H9 (cell line): ENCODE measurements at regions not wholly inside any gene's neighbourhood (a gene's known extent, or its start where the extent isn't known, plus 50 kb on each side); places are given as distances from the start of the nearest gene placed in this dataset.

ENCODE experiments used
- DNase-seq: peaks from one replicate; pipeline ENCODE4 v3.0.0-alpha.2; 2017
- H2AFZ ChIP-seq: one replicate; pipeline ENCODE4 v1.6.1; 2013; ENCODE audit warnings: mild to moderate bottlenecking, low read length, control low read depth, moderate library complexity
- H2AK5ac ChIP-seq: 2 replicates; pipeline ENCODE4 v1.6.1; 2013; ENCODE audit warnings: low read length, control low read depth, mixed read lengths; ENCODE audit not compliant: insufficient read length
- H2BK120ac ChIP-seq: one replicate; pipeline ENCODE4 v1.6.1; 2013; ENCODE audit warnings: low read depth, mild to moderate bottlenecking, low read length, control low read depth, inconsistent platforms; ENCODE audit not compliant: poor library complexity, severe bottlenecking
- H2BK12ac ChIP-seq: 2 replicates; pipeline ENCODE4 v1.6.1; 2013; ENCODE audit warnings: low read length, control low read depth, mixed read lengths, low read depth; ENCODE audit not compliant: insufficient read length
- H2BK15ac ChIP-seq: 2 replicates; pipeline ENCODE4 v1.6.1; 2013; ENCODE audit warnings: low read depth, low read length, control low read depth
- H2BK20ac ChIP-seq: one replicate; pipeline ENCODE4 v1.6.1; 2013; ENCODE audit warnings: low read depth, mild to moderate bottlenecking, low read length, control low read depth, inconsistent platforms; ENCODE audit not compliant: poor library complexity, severe bottlenecking
- H2BK5ac ChIP-seq: 2 replicates; pipeline ENCODE4 v1.6.1; 2013; ENCODE audit warnings: low read length, control low read depth, mixed read lengths; ENCODE audit not compliant: insufficient read length
- H3K14ac ChIP-seq: 2 replicates; pipeline ENCODE4 v1.6.1; 2013; ENCODE audit warnings: low read length, control low read depth; ENCODE audit not compliant: insufficient read depth
- H3K18ac ChIP-seq: 2 replicates; pipeline ENCODE4 v1.6.1; 2013; ENCODE audit warnings: low read depth, mild to moderate bottlenecking, mixed read lengths, low read length, control low read depth; ENCODE audit not compliant: insufficient read length
- H3K23ac ChIP-seq: 2 replicates; pipeline ENCODE4 v1.6.1; 2013; ENCODE audit warnings: low read length, control low read depth, mixed read lengths, low read depth; ENCODE audit not compliant: insufficient read length
- H3K23me2 ChIP-seq: 2 replicates; pipeline ENCODE4 v1.6.1; 2013; ENCODE audit warnings: low read depth, mild to moderate bottlenecking, mixed read lengths, low read length, control low read depth; ENCODE audit not compliant: insufficient read length, poor library complexity, severe bottlenecking
- H3K27ac ChIP-seq: 2 replicates; pipeline ENCODE4 v1.5.1; 2013; ENCODE audit warnings: low read length, control low read depth, mixed read lengths, low read depth; ENCODE audit not compliant: insufficient read length
- H3K27me3 ChIP-seq: 2 replicates; pipeline ENCODE4 v1.6.1; 2013; ENCODE audit warnings: low read length, control low read depth, inconsistent platforms; ENCODE audit not compliant: insufficient read depth
- H3K4ac ChIP-seq: 2 replicates; pipeline ENCODE4 v1.6.1; 2013; ENCODE audit warnings: low read depth, mild to moderate bottlenecking, control low read depth, inconsistent platforms, low read length, moderate library complexity
- H3K4me1 ChIP-seq: 2 replicates; pipeline ENCODE4 v1.6.1; 2013; ENCODE audit warnings: low read length, control low read depth, inconsistent platforms; ENCODE audit not compliant: insufficient read depth
- H3K4me2 ChIP-seq: 2 replicates; pipeline ENCODE4 v1.6.1; 2013; ENCODE audit warnings: low read length, control low read depth, mixed read lengths; ENCODE audit not compliant: insufficient read length, insufficient read depth
- H3K56ac ChIP-seq: 2 replicates; pipeline ENCODE4 v1.6.1; 2013; ENCODE audit warnings: low read depth, mild to moderate bottlenecking, mixed read lengths, low read length, control low read depth; ENCODE audit not compliant: insufficient read length
- H3K79me1 ChIP-seq: 2 replicates; pipeline ENCODE4 v1.6.1; 2013; ENCODE audit warnings: low read depth, mild to moderate bottlenecking, moderate library complexity, low read length, control low read depth, inconsistent platforms; ENCODE audit not compliant: insufficient read depth, poor library complexity, severe bottlenecking
- H3K79me2 ChIP-seq: 2 replicates; pipeline ENCODE4 v1.6.1; 2013; ENCODE audit warnings: low read length, control low read depth, inconsistent platforms; ENCODE audit not compliant: insufficient read depth
- H3K9ac ChIP-seq: 2 replicates; pipeline ENCODE4 v1.6.1; 2013; ENCODE audit warnings: low read length, control low read depth, mixed read lengths; ENCODE audit not compliant: insufficient read length; ENCODE audit errors: extremely low read depth
- H3K9me3 ChIP-seq: one replicate; pipeline ENCODE4 v1.6.1; 2013; ENCODE audit warnings: low read depth, low read length, inconsistent platforms; ENCODE audit not compliant: control insufficient read depth
- H3T11ph ChIP-seq: one replicate; pipeline ENCODE4 v1.6.1; 2013; ENCODE audit warnings: mild to moderate bottlenecking, low read length, control low read depth, inconsistent platforms
- H4K20me1 ChIP-seq: one replicate; pipeline ENCODE4 v1.6.1; 2013; ENCODE audit not compliant: control insufficient read depth, insufficient read length, insufficient read depth
- H4K5ac ChIP-seq: 2 replicates; pipeline ENCODE4 v1.6.1; 2013; ENCODE audit warnings: low read depth, mild to moderate bottlenecking, mixed read lengths, low read length, control low read depth; ENCODE audit not compliant: insufficient read length
- H4K8ac ChIP-seq: replicated peaks from 2 replicates; pipeline ENCODE4 v1.6.1; 2013; ENCODE audit warnings: low read length, control low read depth, mixed read lengths, low read depth; ENCODE audit not compliant: insufficient read length
- H4K91ac ChIP-seq: 2 replicates; pipeline ENCODE4 v1.6.1; 2013; ENCODE audit warnings: low read depth, mild to moderate bottlenecking, moderate library complexity, mixed read lengths, low read length, control low read depth; ENCODE audit not compliant: insufficient read length
- H3K27ac Mint-ChIP-seq, 3 experiments: 2 replicates in 2 of 3; 3 replicates in 1 of 3; pipeline ENCODE4 v1.8.0; 2020 to 2021; ENCODE audit warnings: mixed read lengths in 3 of 3, mild to moderate bottlenecking in 1 of 3, moderate library complexity in 1 of 3
- H3K27me3 Mint-ChIP-seq: 2 replicates; pipeline ENCODE4 v1.8.0; 2021; ENCODE audit warnings: low read depth, mild to moderate bottlenecking, moderate library complexity, mixed read lengths
- H3K36me3 Mint-ChIP-seq, 3 experiments: 2 replicates in 2 of 3; 3 replicates in 1 of 3; pipeline ENCODE4 v1.8.0; 2020 to 2021; ENCODE audit warnings: low read depth in 3 of 3, mixed read lengths in 3 of 3; ENCODE audit not compliant: insufficient read depth in 1 of 3
- H3K4me1 Mint-ChIP-seq, 2 experiments: 2 replicates each; pipeline ENCODE4 v1.8.0; 2020; ENCODE audit warnings: mixed read lengths in 2 of 2
- H3K4me3 Mint-ChIP-seq, 2 experiments: 2 replicates in 1 of 2; 3 replicates in 1 of 2; pipeline ENCODE4 v1.8.0; 2020 to 2021; ENCODE audit warnings: mild to moderate bottlenecking in 2 of 2, mixed read lengths in 2 of 2, moderate library complexity in 1 of 2
- H3K9me3 Mint-ChIP-seq, 2 experiments: 2 replicates in 1 of 2; 3 replicates in 1 of 2; pipeline ENCODE4 v1.8.0; 2020; ENCODE audit warnings: mild to moderate bottlenecking in 2 of 2, mixed read lengths in 2 of 2, moderate library complexity in 1 of 2
- WGBS: extraction: QIAGEN DNeasy Blood & Tissue Kit; methylation state at CpG from one replicate; pipeline ENCODE4 v1.1.7; 2013; ENCODE audit warnings: missing lambda C conversion rate, low lambda C conversion rate, mixed read lengths; ENCODE audit not compliant: insufficient read length; ENCODE audit errors: extremely low coverage; 5-methylcytosine and 5-hydroxymethylcytosine counted together
- TF ChIP-seq, protein P1 (sequence below): fragments of 200-600 bp; sonication (generic); conservative IDR thresholded peaks from 3 replicates; pipeline ENCODE4 v1.8.0; 2021; ENCODE audit warnings: antibody characterized with exemption, mild to moderate bottlenecking

DNA sequence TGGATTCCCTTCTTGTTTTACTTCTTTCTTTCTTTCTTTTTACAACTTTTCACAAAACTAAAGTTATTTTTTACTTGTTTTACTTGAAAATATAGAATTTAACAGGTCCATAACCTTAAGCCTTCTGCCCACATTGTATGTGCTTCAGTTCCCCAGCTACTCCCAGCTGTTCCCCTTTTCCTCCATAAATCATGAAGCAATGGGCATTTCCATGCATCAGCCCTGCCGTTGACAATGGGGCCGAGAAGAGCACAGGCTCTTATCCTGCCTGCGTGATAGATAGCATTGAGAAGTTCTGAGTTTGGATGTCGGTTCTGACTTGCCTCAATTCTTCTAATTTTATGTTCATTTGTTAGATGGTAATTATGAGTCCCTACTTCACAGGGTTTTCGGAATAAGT, 583.8 kb downstream of the CDH26 start:
- TF ChIP-seq, protein P1, sequence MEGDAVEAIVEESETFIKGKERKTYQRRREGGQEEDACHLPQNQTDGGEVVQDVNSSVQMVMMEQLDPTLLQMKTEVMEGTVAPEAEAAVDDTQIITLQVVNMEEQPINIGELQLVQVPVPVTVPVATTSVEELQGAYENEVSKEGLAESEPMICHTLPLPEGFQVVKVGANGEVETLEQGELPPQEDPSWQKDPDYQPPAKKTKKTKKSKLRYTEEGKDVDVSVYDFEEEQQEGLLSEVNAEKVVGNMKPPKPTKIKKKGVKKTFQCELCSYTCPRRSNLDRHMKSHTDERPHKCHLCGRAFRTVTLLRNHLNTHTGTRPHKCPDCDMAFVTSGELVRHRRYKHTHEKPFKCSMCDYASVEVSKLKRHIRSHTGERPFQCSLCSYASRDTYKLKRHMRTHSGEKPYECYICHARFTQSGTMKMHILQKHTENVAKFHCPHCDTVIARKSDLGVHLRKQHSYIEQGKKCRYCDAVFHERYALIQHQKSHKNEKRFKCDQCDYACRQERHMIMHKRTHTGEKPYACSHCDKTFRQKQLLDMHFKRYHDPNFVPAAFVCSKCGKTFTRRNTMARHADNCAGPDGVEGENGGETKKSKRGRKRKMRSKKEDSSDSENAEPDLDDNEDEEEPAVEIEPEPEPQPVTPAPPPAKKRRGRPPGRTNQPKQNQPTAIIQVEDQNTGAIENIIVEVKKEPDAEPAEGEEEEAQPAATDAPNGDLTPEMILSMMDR: no peak
- H2BK120ac ChIP-seq: no peak overlapping the region
- no peak overlapping the region for H4K91ac ChIP-seq
- no peaks in the 10 kb centered on the region for H3K9me3 ChIP-seq
- no CpG with 5 or more reads among the region's 5 CpGs for WGBS
- H2BK5ac ChIP-seq: no peak overlapping the region
- no peak overlapping the region for H3K4me3 Mint-ChIP-seq
- H2BK12ac ChIP-seq: no peak overlapping the region
- H3K4me2 ChIP-seq: no peak overlapping the region
- no peaks in the 10 kb centered on the region for H3K4me1 ChIP-seq
- no peak overlapping the region for H4K5ac ChIP-seq
- no peak overlapping the region for H3K27ac ChIP-seq
- H3K79me1 ChIP-seq: no peaks in the 10 kb centered on the region
- H3K4me1 Mint-ChIP-seq: 0 out of 4 replicates have a peak, but pooled peaks cover 0 to 2% of the 10 kb centered on the region in 2 experiments
- peaks cover 7 to 15% of the 10 kb centered on the region in 2 experiments; a peak in 2 of 5 replicates for H3K9me3 Mint-ChIP-seq
- no peak overlapping the region for H3K4ac ChIP-seq
- H3K79me2 ChIP-seq: no peaks in the 10 kb centered on the region
- H2BK15ac ChIP-seq: no peak overlapping the region
- H3K36me3 Mint-ChIP-seq: peaks cover 0 to 5% (median 0%) of the 10 kb centered on the region in 3 experiments; a peak in 1 of 7 replicates
- no peak overlapping the region for H2AK5ac ChIP-seq
- H3K56ac ChIP-seq: no peak overlapping the region
- H3K18ac ChIP-seq: no peak overlapping the region
- no peak overlapping the region for H3K23ac ChIP-seq
- H4K20me1 ChIP-seq: no peaks in the 10 kb centered on the region
- no peak overlapping the region for H4K8ac ChIP-seq
- peaks cover 2% of the 10 kb centered on the region for H3K27me3 Mint-ChIP-seq
- no peak overlapping the region for H3K14ac ChIP-seq
- no peak overlapping the region for H2AFZ ChIP-seq
- H3K9ac ChIP-seq: no peak overlapping the region
- no peak overlapping the region for H2BK20ac ChIP-seq
- no peak overlapping the region for H3T11ph ChIP-seq
- no peak overlapping the region for H3K27ac Mint-ChIP-seq
- H3K23me2 ChIP-seq: no peaks in the 10 kb centered on the region
- DNase-seq: no peak
- no peaks in the 10 kb centered on the region for H3K27me3 ChIP-seq
